Transverse colon (tissue), 4 donors: ENCODE measurements at regions not wholly inside any gene's neighbourhood (a gene's known extent, or its start where the extent isn't known, plus 50 kb on each side); places are given as distances from the start of the nearest gene placed in this dataset.

Source experiments
- DNase-seq: peaks from one replicate; pipeline ENCODE4 v3.0.0-alpha.2; 2019
- H3K27ac ChIP-seq, 4 donors: fragments of 200-600 bp; sonication (generic); 2 replicates each; pipeline ENCODE4 v1.5.1; 2016 to 2018; ENCODE audit warnings: inconsistent platforms in 4 of 4
- H3K27me3 ChIP-seq: fragments of 200-600 bp; sonication (generic); 2 replicates; pipeline ENCODE4 v1.5.1; 2017; ENCODE audit warnings: inconsistent platforms
- H3K36me3 ChIP-seq, 4 donors: fragments of 200-600 bp; sonication (generic); 2 replicates each; pipeline ENCODE4 v1.5.1; 2017 to 2019; ENCODE audit warnings: inconsistent platforms in 4 of 4
- H3K4me1 ChIP-seq, 4 donors: fragments of 200-600 bp; sonication (generic); 2 replicates each; pipeline ENCODE4 v1.5.1; 2017 to 2020; ENCODE audit warnings: inconsistent platforms in 4 of 4
- H3K4me3 ChIP-seq, 4 donors: fragments of 200-600 bp; sonication (generic); 1 replicate in 1 of 4; 2 replicates in 3 of 4; pipeline versions ENCODE4 v1.5.1 to v1.6.1; 2017 to 2019; ENCODE audit warnings: inconsistent platforms in 4 of 4
- H3K9me3 ChIP-seq, 2 donors: fragments of 200-600 bp; sonication (generic); 2 replicates each; pipeline ENCODE4 v1.5.1; 2017 to 2019; ENCODE audit warnings: inconsistent platforms in 2 of 2
- EP300 ChIP-seq: sonication (generic); formaldehyde crosslinking; IDR thresholded peaks from one replicate; pipeline ENCODE4 v1.6.1; 2017; ENCODE audit warnings: antibody characterized with exemption, low read depth
- POLR2A ChIP-seq: fragments of 450-650 bp; IDR thresholded peaks from one replicate; pipeline ENCODE4 v1.6.1; 2016; ENCODE audit warnings: antibody characterized with exemption, mild to moderate bottlenecking, moderate library complexity
- POLR2AphosphoS5 ChIP-seq, 3 donors: sonication (generic); formaldehyde crosslinking; IDR thresholded peaks; one replicate each; pipeline ENCODE4 v1.6.1; 2016; ENCODE audit warnings: antibody characterized with exemption in 3 of 3
- WGBS, 2 donors: methylation state at CpG; one replicate each; pipeline ENCODE4 v1.1.5; 2018; ENCODE audit warnings: low coverage in 1 of 2; 5-methylcytosine and 5-hydroxymethylcytosine counted together
- in situ Hi-C, 4 donors: fragments of 200-750 bp; cut with MboI; loops; one replicate each; pipeline versions ENCODE4 v1.15.0 to v1.15.1; 2017; ENCODE audit warnings: low sequenced_read_pairs in 3 of 4, low pct_ligation_motif_present in 1 of 4, low pct_unique_long_range_greater_than_20kb in 1 of 4
- intact Hi-C: fragments of 100-400 bp; cut with DNase I; formaldehyde crosslinking; loops from one replicate; pipeline ENCODE4 v1.15.1; 2023; ENCODE audit warnings: low total_unique reads
- TF ChIP-seq, protein P1 (sequence below), 5 experiments: fragments of 200-600 bp in 3 of 5; fragments of 450-650 bp in 2 of 5; sonication (generic) in 3 of 5; IDR thresholded peaks; 1 replicate in 2 of 5; 2 replicates in 3 of 5; pipeline ENCODE4 v1.5.1; 2016 to 2017; ENCODE audit warnings: antibody characterized with exemption in 5 of 5, inconsistent platforms in 3 of 5, mild to moderate bottlenecking in 2 of 5, moderate library complexity in 1 of 5

DNA sequence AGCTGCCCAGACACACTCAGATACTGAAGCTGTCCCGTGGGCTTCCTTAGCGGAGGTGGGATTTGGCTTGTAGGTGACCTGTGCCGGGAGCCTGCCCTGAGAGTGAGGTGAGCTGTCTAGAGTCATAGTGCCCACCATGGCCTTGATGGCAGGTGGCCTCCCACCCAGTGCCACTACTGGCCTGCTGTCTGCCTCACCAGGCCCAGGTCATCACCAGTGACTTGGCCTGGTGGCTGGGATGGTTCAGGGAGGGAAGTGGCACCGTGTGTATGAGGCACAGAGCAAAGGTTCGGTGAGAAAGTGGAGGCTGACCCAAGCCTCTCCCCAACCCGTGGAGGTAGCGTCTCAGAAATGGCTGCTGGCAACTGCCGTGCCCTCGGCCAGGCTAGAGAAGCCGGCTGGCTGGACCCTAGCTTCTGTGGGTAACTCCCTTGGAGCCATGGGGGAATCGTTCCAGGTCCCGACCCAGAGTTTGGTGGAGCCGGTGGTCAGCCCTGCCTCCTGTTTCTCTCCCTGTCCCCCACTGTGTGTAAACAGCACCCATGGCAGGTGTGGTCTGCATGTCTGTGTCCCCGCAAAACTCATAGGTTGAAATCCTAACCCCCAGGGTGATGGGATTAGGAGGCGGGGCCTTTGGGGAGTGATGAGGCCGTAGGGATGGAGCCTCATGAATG, 155.4 kb upstream of the C1orf174 start:
- no peak for DNase-seq
- Histone ChIP-seq H3K27me3 (no peaks in the 10 kb centered on the region), H3K4me1 (no peaks in the 10 kb centered on the region), H3K4me3 (no peak overlapping the region), H3K9me3 (no peaks in the 10 kb centered on the region), H3K27ac (no peak overlapping the region), H3K36me3 (no peaks in the 10 kb centered on the region)
- no peak for TF ChIP-seq POLR2AphosphoS5 (IDR thresholded peaks at IDR 0.05)
- TF ChIP-seq, protein P1, sequence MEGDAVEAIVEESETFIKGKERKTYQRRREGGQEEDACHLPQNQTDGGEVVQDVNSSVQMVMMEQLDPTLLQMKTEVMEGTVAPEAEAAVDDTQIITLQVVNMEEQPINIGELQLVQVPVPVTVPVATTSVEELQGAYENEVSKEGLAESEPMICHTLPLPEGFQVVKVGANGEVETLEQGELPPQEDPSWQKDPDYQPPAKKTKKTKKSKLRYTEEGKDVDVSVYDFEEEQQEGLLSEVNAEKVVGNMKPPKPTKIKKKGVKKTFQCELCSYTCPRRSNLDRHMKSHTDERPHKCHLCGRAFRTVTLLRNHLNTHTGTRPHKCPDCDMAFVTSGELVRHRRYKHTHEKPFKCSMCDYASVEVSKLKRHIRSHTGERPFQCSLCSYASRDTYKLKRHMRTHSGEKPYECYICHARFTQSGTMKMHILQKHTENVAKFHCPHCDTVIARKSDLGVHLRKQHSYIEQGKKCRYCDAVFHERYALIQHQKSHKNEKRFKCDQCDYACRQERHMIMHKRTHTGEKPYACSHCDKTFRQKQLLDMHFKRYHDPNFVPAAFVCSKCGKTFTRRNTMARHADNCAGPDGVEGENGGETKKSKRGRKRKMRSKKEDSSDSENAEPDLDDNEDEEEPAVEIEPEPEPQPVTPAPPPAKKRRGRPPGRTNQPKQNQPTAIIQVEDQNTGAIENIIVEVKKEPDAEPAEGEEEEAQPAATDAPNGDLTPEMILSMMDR (IDR thresholded peaks at IDR 0.05), result no peak
- TF ChIP-seq EP300, result no peak
- TF ChIP-seq POLR2A, result no peak
- in situ Hi-C loops (no loop called here), intact Hi-C loops (no loop called here)
- WGBS, 2 donors, result 79% methylated on average over 16 of the region's 16 CpGs; no CpG with 5 or more reads in 1 of the 2 donors

DNA sequence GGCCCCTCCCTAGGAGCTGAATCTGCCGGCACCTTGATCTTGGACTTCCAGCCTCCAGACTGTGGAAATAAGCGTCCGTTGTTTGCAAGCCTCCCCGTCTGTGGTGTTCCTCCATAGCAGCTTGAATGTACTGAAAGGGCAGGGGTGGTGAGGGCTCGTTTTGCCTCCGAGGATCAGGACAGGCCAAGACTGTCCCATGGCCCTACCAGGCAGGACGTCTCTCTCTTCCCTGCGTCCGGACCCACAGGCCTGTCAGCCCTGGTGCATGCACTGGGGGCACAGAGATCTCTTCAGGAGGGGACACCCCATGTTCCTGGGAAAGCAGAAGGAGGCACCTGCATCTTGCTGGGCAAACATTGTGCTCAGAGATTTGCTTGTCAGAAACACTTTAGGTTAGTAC, 156.3 kb upstream of the C1orf174 start:
- 91% methylated on average over 9 of the region's 9 CpGs; no CpG with 5 or more reads in 1 of the 2 donors for WGBS, 2 donors

DNA sequence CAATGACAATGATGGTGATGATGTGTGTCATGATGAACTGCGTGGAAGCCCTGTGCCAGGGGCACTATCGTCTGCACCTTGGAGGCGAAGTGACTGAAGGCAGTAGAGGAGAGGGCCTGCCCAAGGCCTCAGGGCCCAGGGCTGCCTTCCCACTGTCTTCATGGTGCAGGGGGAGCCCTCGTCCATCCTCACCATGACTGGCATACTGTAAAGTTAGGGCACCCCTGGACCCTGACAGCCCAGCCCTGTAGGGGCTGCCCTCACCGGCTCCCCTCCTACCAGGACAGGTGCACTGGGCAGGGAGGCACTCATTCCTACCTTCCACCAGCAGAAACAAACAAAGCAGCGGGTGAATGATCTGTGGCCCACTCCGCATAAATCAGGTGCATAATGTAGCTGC, 156.9 kb upstream of the C1orf174 start:
- Histone ChIP-seq H3K36me3 (no peaks in the 10 kb centered on the region), H3K27ac (no peak overlapping the region), H3K9me3 (no peaks in the 10 kb centered on the region), H3K27me3 (no peaks in the 10 kb centered on the region), H3K4me3 (no peak overlapping the region), H3K4me1 (no peaks in the 10 kb centered on the region)
- 82 to 83% methylated on average over 2 to 7 of the region's 7 CpGs for WGBS, 2 donors
- DNase-seq, result no peak
- TF ChIP-seq EP300 (no peak), POLR2A (no peak), POLR2AphosphoS5 (IDR thresholded peaks at IDR 0.05) (no peak)
- TF ChIP-seq, protein P1 (IDR thresholded peaks at IDR 0.05), result no peak
- in situ Hi-C loops, result no loop called here
- intact Hi-C loops, result no loop called here

More for the DNA sequence above, 156.3 kb upstream of the C1orf174 start:
- intact Hi-C loops (no loop called here), in situ Hi-C loops (no loop called here)
- TF ChIP-seq POLR2A (no peak), EP300 (no peak), POLR2AphosphoS5 (IDR thresholded peaks at IDR 0.05) (no peak)
- TF ChIP-seq, protein P1 (IDR thresholded peaks at IDR 0.05), result no peak
- Histone ChIP-seq H3K4me1 (no peaks in the 10 kb centered on the region), H3K36me3 (no peaks in the 10 kb centered on the region), H3K27me3 (no peaks in the 10 kb centered on the region), H3K4me3 (no peak overlapping the region), H3K9me3 (no peaks in the 10 kb centered on the region), H3K27ac (no peak overlapping the region)
- DNase-seq, result no peak

DNA sequence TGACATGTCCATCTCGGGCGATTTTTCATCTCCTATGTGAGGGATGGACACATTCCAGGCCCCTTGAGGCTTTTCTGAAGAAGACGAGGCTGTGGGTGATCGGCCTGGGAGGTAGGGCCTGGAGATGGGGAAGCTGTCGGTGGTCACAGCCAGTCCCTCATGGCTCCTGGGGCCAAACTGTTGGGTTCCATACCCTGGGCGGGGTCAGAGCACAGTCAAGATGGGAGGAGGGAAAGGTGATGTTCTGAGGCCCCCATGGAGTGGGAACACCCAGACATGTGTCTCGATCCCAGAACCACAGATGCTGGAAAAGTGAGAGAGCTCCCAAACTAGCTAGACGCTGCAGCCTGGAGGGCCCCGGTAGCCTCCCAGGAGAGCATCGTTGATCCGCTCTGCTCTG, 157.5 kb upstream of the C1orf174 start:
- no peaks in the 10 kb centered on the region for H3K36me3 ChIP-seq
- H3K4me3 ChIP-seq, result no peak overlapping the region
- no peaks in the 10 kb centered on the region for H3K9me3 ChIP-seq
- H3K27me3 ChIP-seq, result no peaks in the 10 kb centered on the region
- in situ Hi-C loops (no loop called here), intact Hi-C loops (no loop called here)
- 66 to 88% methylated on average over 5 to 11 of the region's 11 CpGs for WGBS, 2 donors
- TF ChIP-seq, protein P1 (IDR thresholded peaks at IDR 0.05), result no peak
- TF ChIP-seq EP300 (no peak), POLR2AphosphoS5 (IDR thresholded peaks at IDR 0.05) (no peak), POLR2A (no peak)
- no peaks in the 10 kb centered on the region for H3K4me1 ChIP-seq
- no peak overlapping the region for H3K27ac ChIP-seq
- DNase-seq, result no peak
